IPS-NIHi7 (cell line): ENCODE measurements at regions not wholly inside any gene's neighbourhood (a gene's known extent, or its start where the extent isn't known, plus 50 kb on each side); places are given as distances from the start of the nearest gene placed in this dataset.
"Not testable (repeated sequence)": the region's sequence is repeated elsewhere in the genome, so short reads cannot be mapped to it uniquely, and the experiment has no call there.

ENCODE experiments used
- DNase-seq: peaks from one replicate; pipeline ENCODE4 v3.0.0; 2012; ENCODE audit warnings: mixed read lengths; ENCODE audit errors: extremely low spot score

DNA sequence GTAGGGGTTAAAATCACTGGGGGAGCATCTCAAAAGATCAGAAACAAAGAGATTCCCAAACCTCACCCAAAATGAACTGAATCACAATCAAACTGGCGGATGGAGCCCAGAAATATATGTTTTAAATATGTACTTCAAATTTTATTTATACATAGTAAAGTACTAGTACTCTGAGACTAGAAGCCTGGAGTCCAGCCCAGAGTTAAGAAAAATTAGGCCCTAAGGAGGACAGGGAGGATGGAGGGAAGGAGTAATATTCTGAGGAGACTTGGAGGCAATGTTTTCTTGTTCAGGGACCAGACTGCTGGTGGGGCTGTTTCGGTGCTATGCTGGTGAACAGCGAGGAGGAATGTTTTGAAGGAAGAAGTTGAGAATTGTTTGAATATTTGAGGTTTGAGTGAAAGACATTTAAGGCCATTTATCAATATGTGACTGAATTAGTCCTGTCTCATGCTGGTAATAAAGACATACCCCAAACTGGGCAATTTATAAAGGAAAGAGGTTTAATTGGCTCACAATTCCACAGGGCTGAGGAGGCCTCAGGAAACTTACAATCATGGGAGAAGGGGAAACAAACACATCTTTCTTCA, 552.4 kb upstream of the DAB2 start:
- DNase-seq: no peak

DNA sequence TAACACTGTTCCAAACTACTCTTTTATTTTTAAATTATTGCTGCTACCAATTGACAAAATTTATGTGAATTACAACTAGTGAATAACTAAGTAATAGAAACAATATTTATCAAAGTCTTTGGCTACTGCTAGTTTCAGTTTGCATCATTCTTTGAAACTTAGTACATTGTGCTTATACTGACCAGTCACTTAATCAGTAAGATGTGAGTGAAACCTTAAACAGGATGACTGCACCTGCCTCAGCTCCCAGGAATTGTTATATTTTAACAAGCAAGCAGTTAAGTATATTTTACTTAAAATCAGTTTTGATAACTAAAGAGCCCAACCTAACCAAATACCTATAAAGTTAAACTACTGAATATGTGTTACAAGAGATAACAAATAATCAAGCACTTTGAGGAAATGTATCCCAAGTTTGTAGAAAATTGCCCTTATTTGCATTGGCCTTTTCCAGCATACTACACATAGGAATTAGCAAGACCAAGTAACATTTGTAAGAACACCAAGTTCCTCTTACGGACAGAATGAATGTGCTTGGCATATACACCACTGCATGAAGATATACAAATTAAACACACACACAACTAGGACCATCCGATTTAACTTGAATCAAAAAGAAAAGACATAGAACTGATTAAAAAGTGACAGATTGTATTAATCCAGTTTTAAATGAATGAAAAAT, 545.5 kb upstream of the DAB2 start:
- DNase-seq: no peak

DNA sequence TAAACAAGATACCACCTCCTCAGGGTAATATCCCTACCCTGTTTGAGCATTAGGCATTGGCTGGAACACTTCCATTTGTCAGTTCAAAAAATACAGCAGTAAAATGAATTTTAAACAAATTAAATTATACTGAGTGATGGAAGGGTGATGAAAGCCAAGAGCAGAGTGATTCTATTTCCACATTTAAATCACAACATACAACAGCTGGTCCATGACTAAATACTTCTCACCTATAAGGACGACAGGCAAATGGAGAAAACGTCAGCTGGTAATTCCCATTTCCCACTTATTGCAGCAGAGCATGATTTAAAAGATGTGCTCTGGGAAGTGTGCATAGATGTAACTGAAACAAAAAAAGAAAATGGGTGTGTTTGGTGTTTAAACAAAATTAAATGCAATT, 543.6 kb upstream of the DAB2 start:
- no peak for DNase-seq

DNA sequence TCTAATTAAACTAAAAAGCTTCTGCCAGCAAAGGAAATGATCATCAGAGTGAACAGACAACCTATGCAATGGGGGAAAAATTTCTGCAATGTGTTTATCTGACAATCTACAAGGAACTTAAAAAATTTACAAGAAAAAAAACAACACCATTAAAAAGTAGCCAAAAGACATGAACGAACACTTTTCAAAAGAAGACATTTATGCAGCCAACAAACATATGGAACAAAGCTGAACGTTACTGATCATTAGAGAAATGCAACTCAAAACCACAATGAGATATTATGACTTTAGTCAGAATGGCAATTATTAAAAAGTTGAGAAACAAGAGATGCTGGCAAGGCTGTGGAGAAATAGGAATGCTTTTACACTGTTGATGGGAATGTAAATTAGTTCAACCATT, 530.4 kb upstream of the DAB2 start:
- DNase-seq: no peak

DNA sequence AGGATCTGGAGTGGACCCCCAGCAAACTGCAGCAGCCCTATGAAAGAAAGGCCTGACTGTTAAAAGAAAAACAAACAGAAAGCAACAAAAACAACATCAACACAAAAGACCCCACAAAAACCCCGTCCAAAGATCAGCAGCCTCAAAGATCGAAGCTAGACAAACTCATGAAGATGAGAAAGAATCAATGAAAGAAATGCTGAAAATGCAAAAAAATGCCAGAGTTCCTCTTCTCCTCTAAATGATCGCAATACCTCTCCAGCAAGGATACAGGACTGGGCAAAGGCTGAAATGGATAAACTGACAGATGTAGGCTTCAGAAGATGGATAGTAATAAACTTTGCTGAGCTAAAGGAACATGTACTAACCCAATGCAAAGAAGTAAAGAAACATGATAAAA, 526.3 kb upstream of the DAB2 start:
- DNase-seq: no peak

DNA sequence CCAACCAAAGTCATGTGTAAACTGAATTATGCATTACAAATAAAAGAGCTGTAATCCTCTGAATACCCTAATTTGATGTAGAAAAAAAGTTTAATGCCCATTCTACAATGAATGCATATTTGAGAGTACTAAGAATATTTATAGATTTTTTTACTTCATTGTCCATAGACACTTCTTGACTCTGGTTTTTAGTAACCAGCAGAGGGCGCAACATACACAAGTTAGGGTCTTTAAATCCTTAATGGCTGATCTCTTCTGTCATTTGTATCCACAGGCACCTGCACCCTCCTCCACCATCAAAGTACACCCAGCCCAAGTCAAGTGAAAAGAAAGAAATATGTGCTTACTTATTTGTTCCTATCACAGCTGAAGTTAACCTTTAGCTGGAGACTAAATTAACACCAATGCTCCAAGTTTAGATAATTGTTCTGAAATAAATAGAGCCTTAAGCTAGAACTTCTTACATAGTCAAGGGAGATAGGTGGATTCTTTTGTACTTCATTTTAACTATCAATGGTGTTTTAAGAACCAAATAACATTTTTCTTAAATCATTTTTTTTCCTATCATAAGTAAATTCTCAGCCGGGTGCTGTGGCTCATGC, 524.2 kb upstream of the DAB2 start:
- DNase-seq: peak; percentile 58

DNA sequence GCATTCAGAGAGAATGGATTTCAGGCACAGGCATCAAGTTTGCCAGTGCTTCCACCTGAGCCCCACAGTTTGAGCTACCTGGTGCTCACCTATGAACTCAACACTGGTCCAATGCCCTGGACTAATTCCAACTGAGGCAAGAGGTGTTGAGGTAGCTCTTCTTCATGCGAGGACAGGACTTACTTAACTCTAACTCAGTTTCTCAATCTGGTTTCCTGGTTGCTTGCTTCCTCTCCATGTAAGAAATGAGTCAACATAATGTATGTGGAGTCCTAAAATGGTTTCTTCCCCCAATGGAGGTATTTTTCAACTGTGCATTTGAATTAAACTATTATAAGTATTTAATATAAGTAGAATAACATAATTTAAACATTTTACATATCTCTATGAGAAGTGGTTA, 523.6 kb upstream of the DAB2 start:
- no peak for DNase-seq

DNA sequence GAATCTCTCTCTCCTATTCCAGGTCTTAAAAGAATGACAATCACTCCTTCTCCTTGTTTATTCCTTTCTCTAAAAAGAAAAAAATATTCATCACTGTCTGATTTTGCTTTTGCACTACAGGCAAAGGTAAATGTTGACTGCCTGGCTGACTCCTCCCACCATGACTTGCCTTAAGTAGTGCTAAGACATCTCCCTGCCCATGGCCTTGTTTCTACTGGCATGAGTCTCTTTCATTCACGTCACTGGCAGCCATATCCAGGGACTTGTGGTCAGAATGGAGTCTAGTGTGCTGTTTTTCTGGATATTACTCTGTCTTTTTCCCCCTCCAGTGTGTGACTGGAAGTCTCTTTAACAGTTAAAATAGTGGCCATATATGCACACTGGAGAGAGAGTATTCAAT, 522.9 kb upstream of the DAB2 start:
- DNase-seq: no peak

DNA sequence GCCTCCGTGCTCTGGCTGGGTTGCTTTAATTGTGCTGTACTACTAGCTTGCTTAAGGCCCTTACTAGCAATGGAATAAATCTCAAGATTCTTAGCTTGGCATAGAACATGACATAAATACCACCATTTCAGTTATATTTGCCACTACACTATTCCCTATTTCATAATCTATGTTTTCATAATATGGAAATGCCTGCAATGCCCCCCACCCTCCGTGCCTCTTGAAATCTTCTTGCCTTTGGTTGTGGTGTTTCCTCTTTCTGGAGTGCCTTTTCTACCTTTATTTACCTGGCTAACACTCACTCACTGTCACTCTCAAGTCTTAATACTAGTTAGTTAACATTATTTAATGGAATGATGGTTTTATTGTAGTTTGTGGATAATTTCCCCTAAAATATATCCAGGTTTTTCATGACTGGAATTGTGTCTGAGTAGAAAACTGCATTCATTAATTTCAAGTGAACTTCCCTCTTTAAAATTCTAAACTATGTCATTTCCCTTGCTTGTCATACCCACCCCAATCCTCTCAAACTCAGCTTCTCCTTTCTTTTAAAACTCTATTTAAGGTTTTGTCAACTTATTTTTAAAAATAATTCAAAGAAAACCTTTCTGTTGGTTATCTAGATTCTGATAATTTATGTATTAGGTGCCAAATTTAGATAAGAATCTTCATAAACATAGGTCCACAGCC, 521.7 kb upstream of the DAB2 start:
- DNase-seq: no peak

DNA sequence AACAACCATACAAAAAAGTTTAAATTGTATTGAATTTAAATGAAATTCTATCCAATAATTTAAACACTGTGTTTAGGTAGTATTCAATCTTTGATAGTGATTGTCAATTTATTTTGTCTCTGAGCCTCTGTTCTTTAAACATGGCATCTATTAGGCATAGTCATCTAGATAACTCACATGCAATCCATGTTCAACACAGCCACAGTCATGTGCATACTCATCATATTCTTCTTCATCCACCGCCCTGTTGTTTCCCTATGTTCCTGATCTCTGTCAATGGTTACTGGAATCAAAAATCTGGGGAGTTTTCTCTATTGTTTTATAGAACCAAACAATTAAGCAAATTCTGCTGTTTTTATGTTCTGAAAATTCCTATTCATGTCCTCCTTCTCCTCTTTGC, 521.1 kb upstream of the DAB2 start:
- DNase-seq: no peak

DNA sequence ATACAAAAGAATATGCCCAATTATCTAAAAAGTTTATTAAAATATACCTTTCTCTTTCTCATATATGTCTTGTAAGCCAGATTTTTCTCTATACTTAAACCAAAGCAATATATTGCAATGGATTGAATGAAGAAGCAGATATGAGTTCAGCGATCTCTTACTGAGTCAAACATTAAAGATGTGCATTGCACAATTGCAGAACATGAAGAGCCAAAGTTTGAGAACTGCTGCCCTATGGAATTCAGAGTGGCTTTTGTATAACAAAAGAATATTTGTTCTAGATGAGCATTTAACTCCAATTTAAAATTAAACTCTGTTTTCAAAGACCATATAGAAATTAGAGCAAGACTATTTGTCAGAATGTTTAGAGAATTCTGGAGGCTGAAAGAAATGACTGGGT, 519.0 kb upstream of the DAB2 start:
- DNase-seq: no peak

DNA sequence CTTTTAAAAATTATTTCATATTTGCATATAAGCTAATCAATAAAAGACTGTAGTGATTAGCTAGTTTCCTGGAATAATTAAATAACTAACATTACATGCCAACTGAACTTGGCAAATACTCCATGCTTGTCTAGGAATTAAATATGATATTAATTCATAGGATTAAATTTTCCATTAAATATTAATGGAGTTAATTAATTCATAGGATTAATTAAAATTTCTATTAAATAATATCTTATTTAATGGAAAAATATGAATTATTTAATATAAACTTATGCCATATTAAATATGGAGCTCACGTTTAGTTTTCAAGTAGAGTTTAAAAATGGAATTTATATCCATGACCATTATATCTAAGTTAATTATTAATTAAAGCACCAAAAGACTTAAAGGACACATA, 517.8 kb upstream of the DAB2 start:
- DNase-seq: no peak

DNA sequence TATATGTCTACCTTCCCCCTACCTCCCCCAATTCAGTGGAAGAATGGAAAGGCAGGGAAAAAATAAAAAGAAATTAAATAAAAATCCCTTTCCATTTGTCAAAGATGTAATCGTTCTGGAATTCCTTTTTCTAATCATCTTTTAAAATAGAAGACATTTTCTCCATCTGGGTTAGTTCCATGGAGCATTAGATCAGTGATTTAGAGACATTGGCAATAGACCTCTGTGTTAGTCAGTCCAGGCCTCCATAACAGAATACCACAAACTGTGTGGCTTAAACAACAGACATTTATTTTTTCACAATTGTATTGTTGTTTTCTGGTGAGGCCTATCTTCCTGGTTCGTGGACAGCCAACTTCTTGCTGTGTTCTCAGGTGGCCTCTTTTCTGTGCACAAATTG, 516.6 kb upstream of the DAB2 start:
- DNase-seq: no peak

DNA sequence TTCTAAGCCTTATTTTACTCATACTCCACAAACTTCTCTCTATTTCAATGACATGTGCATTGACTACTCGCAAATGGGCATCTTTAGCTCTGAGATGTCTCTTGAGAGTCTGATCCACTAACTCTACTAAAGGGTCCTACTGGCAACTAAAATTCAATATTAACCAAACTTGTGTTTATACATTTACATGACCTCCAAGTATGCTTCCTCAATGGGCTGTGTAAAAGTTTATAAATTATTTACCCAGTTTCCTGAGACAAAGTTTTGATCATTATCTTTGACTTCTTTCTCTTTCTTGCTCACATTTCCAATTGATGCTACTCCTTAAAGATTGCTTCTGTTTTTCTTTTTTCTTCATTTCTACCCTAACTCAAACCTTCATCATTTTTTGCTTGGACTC, 510.1 kb upstream of the DAB2 start:
- DNase-seq: no peak

DNA sequence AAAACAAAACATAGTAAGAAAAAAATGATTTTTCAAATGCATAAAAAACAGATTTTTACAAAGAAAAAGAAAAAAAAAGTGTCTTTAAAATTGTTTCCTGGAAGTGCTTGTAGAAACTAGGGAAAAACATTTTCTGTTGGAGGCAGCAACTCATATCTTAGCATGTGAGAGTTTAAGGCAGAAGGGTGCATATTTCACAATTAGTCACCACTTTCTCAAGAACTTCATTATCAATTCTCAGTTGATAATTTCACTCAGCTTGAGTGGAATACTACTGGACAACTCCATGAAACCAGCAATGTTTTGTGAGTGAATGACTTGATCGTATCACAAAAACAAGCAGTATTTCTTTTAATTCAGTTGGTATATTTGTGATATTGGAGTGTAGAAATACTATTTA, 508.3 kb upstream of the DAB2 start:
- DNase-seq: no peak

DNA sequence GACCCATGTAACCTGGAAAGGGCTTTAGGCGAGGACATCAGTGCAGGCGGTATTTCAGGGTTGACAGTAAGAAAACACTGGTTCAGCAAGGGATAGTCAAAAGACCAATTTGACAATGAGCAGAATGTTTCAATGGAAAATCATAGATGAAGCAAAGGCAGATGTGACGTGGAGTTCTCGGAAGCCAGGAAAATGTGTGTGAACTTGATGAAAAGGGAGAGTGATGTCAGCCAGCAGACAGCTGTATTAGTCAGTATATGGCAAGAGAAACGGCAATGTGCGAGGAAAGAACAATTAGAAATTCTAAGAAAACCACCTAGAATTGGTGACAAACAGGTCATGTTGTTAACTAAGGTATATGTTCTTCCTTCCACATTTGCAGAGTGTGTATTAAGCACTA, 503.9 kb upstream of the DAB2 start:
- no peak for DNase-seq

DNA sequence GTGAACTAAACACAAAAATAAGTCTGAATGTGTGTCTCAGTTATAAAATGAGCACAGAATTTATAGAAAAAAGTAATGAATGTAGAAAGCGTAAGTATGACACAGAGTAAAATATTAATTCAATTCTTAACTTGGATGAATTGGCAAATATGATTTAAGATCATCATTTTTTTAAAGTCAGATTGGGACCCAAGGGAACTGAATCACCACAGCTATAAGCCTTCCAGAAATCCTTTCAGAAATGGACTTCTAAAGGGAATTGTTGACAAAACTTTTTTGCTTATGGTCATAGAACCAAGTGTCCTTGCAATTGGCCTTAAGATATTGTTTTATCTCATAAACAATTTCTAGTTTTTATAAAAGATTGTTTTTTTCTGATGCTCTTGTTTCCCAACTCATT, 495.1 kb upstream of the DAB2 start:
- no peak for DNase-seq

DNA sequence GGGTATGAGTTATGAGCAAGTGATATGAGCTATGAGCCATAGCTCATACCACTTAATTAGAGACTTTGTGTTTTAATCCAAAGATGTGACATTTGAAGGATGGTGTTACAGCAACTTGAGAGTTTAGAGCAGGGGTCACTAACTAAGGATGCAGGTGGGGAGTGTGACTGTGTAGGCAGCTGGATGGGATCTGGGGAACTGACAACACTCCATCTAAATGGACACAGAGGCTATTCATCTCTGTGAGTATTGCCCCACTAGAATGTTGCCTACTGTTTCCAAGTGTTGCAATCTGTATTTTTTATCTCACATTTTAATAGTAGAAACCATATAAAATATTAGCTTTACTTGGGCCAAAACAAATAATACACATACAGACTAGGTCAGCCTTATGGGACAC, 488.1 kb upstream of the DAB2 start:
- no peak for DNase-seq

DNA sequence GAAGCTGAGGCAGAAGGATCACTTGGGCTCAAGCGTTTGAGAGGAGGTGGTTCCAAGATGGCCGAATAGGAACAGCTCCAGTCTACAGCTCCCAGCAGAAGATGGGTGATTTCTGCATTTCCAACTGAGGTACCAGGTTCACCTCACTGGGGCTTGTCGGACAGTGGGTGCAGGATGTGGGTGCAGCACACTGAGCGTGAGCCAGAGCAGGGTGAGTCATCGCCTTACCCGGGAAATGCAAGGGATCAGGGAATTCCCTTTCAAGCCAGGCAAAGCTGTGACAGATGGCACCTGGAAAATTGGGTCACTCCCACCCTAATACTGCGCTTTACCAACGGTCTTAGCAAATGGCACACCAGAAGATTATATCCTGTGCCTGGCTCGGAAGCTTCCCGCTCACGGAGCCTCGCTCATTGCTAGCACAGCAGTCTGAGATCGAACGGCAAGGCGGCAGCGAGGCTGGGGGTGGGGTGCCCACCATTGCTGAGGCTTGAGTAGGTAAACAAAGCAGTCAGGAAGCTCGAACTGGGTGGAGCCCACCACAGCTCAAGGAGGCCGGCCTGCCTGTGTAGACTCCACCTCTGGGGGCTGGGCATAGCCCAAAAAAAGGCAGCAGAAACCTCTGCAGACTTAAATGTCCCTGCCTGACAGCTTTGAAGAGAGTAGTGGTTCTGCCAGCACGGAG, 482.6 kb upstream of the DAB2 start:
- not testable (repeated sequence) for DNase-seq

DNA sequence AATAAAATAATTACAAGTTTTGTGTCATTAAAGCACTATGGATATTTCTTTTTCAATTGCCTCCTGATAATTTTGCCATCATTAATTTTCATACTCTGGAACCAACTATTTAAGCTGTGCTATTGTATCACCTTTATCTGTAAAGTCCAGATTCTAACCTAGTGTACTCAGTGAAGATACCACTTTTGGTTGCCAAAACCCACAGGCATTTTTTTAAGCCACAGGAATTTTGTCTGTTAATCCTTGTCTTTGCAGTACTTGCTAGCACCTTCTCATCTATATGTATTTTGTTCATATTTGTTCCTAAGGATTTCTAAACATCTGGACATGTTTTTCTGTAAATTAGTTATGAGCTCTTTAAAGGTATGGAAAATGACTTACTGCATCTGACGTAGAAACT, 481.4 kb upstream of the DAB2 start:
- no peak for DNase-seq

DNA sequence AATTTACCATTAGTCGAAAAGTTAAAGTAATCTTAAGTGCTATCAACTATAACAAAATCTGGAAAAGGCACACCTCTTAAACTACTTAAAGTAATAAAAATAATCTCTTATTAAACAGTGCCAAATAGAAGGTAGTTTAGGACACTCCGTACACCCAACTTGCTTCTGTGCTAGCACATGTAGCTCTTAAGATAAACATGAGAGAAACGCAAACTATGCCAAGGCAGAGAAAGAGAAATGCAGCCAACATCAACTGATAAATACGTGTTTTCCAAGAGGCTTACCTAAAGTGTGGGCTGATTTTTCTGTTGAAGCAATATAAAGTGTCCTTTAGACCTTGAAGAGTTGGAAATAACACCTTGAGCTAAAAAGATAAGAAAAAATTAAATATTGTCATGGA, 480.6 kb upstream of the DAB2 start:
- DNase-seq: no peak

DNA sequence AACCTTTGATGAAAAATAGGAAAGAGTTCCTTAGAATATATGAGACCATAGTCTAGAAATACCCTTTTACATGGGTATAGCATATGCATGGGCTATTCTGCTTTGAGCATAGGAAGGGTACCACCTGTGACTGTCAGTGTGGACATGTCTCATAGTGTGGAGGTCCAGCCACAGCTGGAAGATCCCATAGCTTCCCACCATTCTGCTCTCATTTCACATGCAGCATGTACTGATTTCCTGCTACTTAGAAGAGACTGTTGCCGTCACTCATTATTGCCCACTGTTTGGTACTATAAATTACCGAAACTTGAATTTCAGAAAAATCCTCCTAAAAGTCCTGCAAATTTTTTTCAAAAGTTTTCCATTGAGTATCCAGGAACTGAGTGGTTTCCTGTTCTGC, 477.8 kb upstream of the DAB2 start:
- no peak for DNase-seq

DNA sequence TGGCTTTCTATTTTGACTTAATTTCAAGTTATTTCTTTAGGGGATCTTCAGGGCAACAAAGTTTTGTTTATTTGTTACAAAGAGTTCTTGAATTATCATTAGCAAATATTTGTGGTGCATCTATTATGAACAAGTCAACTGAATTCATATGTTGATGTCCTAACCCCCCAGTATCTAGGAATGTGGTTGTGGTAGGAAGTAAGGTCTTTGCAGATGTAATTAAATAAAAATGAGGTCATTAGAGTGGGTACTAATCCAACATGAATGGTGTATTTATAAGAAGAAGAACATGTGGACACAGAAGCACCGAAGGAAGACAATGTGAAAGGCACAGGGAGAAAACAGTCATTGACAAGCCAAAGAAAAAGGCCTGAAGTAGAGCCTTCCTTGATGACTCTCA, 474.0 kb upstream of the DAB2 start:
- no peak for DNase-seq
